Right renal cortex interstitium (tissue), 3 donors: ENCODE measurements at regions not wholly inside any gene's neighbourhood (a gene's known extent, or its start where the extent isn't known, plus 50 kb on each side); places are given as distances from the start of the nearest gene placed in this dataset.

Experiments
- DNase-seq, 3 donors: peaks; one replicate each; pipeline ENCODE4 v3.0.0-alpha.2; 2013; ENCODE audit warnings: low read depth in 3 of 3, low spot score in 2 of 3

DNA sequence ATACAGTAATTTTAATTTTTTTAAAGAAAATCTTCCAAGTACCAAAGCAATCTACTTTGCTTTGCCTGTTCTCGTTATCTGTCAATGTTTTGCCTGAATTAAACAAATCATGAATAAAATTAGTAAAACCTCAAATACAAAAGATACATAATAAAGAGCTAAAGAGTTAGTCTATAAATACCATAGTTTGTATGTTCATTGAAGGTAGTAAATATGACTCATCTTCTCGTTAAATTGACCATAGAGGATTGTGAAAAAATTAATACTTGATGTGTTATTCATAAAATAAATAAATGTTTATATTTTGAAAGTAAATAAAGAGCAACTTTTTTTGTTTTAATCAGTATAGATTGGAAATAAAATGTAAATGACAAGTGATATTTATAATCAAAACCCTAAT is 246.5 kb upstream of the PLSCR5 start:
- no peak for DNase-seq

- no peak for DNase-seq
Measured at GRCh38 chr3:146845361-146845760, 240.2 kb upstream of the PLSCR5 start.

DNA sequence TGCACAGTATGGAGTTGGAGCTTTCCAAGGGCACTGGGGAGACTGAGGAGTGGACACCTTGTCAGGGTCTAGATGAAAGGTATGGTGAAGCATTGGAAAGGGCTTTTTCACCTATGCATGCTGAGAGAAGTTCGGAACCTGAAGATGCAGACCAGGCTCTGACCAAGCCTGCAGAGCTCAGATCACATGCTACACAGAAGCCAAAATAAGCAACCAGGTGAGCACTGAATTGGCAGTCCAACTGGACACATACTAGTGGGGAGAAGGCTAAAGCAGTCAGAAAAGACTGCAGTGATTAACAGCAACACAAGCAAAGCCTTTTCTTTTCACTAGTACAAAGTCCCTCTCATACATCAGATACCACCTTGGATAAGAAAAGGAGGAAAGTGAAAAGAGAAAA is 238.3 kb upstream of the PLSCR5 start:
- DNase-seq, result no peak

DNA sequence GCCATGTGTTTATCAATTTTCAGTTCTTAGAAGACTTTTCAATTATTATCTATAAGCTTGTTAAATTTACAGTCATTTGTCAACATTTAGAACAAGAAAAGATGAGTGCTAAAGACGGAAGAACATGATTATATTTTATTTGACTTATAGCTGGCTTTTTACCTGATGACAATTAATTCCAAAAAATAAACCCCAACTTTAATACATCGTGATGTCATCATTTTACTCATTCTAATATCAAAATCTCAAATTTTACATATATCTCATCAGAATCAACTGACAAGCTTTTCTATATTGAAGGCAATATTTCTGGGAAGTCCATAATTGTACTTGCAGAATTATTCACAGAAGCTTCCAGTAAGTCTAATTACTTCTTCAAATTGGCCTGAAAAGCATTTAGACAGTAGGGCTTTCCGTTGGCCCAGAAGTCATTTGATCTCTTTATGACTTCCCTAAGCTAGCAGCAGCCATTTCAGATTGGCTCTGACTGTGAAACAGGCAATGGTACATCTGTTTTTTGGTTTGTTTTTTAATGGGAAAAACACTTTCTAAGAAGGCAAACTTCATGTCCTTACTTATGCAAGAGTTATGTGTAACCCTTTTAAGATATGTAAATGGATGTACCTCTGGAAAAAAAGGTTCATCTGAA is 234.7 kb upstream of the PLSCR5 start:
- DNase-seq, result no peak

GRCh38 chr3:146838221-146838620 is 233.1 kb upstream of the PLSCR5 start:
- DNase-seq, result no peak

DNA sequence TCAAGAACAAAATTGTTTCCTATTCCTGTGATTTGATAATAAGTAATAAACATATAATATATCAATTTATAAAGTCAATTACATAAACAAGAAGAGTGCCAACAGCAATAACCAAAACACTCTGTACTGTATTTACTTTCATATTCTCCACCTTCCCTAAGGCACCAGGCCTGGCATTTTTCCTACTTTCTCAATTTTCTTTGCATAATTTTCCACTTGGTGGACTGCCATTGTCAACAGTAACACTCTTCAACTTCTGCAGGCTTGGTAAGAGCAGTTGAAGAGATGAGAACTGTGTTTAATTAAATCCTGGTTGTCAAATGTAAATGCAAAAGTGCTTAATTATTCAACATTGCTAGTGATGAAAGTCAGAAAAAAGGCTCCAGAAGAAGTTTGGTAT is 229.8 kb upstream of the PLSCR5 start:
- no peak for DNase-seq

- no peak for DNase-seq
Measured at GRCh38 chr3:146832857-146833458, 227.8 kb upstream of the PLSCR5 start.

GRCh38 chr3:146831659-146832058 is 226.5 kb upstream of the PLSCR5 start:
- DNase-seq, result no peak

GRCh38 chr3:146830231-146830630 is 225.1 kb upstream of the PLSCR5 start:
- no peak for DNase-seq

- DNase-seq, result no peak
Measured at GRCh38 chr3:146827836-146828235, 222.7 kb upstream of the PLSCR5 start.

DNA sequence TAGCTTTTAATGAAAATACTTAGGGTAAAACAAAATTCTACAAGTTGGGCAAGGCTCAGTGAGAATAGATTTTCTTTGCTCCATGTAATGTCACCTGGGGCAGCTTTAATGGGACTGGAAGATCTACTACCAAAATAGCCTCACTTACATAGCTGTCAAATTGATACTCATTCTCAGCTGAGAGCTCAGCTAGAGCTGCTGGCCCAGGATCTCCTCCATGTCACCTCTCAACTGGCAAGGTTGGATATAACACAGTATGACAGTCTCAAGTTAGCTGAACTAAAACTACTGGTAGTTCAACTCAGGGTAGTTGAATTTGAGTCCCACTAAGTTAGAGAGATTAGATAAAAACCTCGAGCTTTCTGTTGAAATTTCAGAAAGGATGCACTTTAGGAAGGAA is 218.5 kb upstream of the PLSCR5 start:
- no peak for DNase-seq

DNA sequence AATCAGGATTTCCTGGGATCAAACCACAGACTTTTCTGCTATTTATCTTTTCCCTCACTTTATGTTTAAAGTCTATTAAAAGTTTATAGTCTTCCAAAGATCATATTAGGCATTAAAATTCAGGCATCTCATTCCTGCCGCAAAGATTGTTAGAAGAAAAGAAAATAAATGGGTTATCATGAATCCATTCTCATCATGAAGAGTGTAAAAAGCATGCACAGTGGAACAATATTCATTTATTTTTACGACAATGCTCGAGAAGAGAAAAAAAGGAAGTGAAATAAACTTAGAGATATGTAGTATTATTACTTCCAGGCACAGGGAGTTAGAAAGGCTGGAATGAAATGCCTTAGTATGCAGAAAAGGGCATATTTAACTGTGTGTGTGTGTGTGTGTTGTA is 213.7 kb upstream of the PLSCR5 start:
- no peak for DNase-seq

- no peak for DNase-seq
Measured at GRCh38 chr3:146818301-146818700, 213.2 kb upstream of the PLSCR5 start.

GRCh38 chr3:146817704-146818103 is 212.6 kb upstream of the PLSCR5 start:
- DNase-seq, result peak in 1 of 3 donors; percentile 6

DNA sequence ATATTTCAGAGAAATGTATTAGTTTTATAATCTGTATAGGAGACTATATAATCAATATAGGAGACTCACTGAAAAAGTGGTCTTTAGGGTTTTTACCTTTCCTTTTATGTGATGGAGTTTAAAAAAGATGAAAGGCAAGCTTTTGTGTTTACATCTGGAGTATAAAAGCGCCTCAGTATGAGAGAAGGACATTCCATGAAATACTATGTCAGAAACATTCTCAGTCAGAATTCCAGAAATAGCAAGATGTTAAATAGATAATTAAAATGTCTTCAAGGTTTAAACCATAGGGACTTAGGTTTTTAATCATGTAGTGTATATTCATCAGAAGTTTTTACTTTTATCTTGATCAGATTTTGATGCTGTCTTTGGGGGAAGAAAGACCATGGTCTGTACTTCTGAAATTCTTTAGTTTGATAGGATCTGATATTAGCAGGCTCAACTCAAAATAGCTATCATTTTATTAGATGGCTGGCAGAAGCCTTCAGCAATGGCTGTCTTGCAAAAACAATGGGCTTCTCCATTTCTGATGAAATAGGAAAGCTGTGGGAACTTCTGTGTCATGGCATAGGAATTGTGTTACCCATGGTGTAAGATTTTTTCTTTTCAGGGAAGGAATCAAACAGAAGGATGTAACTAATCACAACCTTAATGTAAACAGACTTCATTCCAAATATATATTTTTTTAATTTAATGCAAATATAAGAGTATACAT is 209.6 kb upstream of the PLSCR5 start:
- DNase-seq, result no peak

DNA sequence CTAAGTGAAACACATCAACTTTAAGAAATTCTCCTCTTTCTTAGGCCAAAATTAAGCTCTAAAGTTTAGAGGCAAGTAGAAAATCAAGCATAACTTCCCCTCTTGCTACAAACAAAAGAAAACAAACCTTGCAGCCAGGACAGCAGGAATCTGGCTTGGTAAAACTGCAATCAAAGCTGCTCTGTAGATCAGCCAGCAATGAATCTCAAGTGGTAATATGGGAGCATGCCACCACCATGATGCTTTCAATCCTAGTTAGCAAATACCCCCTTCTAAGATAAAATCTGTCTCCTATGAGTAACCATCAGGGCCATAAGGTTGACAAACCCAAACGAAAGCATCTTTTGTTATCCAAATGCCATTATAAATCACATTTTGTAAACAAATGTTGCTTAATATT is 208.3 kb upstream of the PLSCR5 start:
- DNase-seq, result no peak

DNA sequence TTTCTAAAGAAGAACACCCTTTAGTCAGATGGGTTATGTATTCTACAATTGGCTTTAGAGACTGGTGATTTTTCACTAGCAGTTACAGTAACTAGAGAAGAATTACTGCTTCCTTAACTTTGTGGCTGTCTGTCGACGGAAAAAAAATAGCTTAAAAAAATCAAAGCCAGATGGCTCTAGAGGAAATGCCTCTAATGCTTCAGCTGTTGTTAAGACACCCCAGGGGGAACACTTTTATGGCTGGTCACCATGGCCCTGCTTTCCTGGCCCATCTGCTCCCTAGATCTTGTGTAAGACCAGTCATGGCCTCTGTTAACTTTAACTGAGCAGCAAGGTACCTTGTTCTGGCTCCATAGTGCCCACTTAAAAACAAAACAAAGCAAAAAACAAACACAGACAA is 198.6 kb upstream of the PLSCR5 start:
- peak in 2 of 3 donors; percentile 9 to 12 for DNase-seq

- DNase-seq, result no peak
Measured at GRCh38 chr3:146801492-146801891, 196.3 kb upstream of the PLSCR5 start.

DNA sequence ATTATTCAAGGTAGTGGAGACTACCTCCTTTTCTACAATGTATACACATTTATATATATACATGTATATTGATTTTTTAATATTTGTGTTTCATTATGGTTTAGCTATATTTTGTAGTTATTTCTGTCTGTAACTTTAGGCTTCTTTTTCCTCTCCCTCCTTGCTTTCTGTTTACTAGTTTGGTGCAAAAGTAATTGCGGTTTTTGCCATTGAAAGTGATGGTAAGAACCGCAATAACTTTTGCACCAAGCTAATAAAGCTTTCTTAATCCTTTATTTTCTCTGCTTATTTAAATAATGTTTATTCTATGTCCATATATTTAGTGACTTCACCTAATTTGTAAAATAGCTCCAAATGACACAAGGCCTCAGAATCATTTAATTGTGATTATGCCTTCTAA is 195.3 kb upstream of the PLSCR5 start:
- no peak for DNase-seq

DNA sequence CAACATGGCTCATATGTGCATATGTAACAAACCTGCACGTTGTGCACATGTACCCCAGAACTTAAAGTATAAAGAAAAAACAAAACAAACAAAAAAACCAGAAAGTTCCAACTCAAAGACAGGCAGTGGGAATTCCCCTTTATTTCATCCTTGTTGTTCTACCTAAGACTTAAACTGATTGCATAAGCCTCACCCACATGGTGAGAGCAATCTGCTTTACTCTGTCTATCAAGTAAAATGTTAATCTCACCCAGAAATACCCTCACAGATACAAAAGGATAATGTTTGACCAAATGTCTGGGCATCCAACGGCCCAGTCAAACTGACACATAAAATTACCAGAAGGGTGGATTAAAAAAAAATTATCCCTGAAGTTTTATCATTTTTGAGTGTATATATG is 190.9 kb upstream of the PLSCR5 start:
- no peak for DNase-seq

GRCh38 chr3:146783446-146783845 is 178.3 kb upstream of the PLSCR5 start:
- DNase-seq, result no peak

- DNase-seq, result no peak
Measured at GRCh38 chr3:146781606-146782005, 176.5 kb upstream of the PLSCR5 start.
